GM18861 (cell line): ENCODE measurements at regions not wholly inside any gene's neighbourhood (a gene's known extent, or its start where the extent isn't known, plus 50 kb on each side); places are given as distances from the start of the nearest gene placed in this dataset.
"Not testable (repeated sequence)": the region's sequence is repeated elsewhere in the genome, so short reads cannot be mapped to it uniquely, and the experiment has no call there.

Source experiments
- ATAC-seq: cut with Tn5 transposase; IDR thresholded peaks from one replicate; pipeline ENCODE4 v1.9.1; 2021; ENCODE audit not compliant: unreplicated experiment

GRCh38 chr9:81370096-81370495 is 319.3 kb downstream of the TLE1 start:
- no peak for ATAC-seq

GRCh38 chr9:81369121-81369520 is 320.2 kb downstream of the TLE1 start:
- ATAC-seq, result no peak

- no peak for ATAC-seq
Measured at GRCh38 chr9:81363916-81364480, 325.3 kb downstream of the TLE1 start.

GRCh38 chr9:81361296-81361695 is 328.1 kb downstream of the TLE1 start:
- no peak for ATAC-seq

- ATAC-seq, result no peak
Measured at GRCh38 chr9:81351166-81351565, 338.2 kb downstream of the TLE1 start.

GRCh38 chr9:81344366-81344765 is 345.0 kb downstream of the TLE1 start:
- no peak for ATAC-seq

GRCh38 chr9:81335879-81336421 is 353.4 kb downstream of the TLE1 start:
- ATAC-seq, result no peak

- ATAC-seq, result no peak
Measured at GRCh38 chr9:81321551-81321950, 367.8 kb downstream of the TLE1 start.

GRCh38 chr9:81320909-81321482 is 368.4 kb downstream of the TLE1 start:
- no peak for ATAC-seq

GRCh38 chr9:81318571-81318970 is 370.8 kb downstream of the TLE1 start:
- ATAC-seq, result no peak

- no peak for ATAC-seq
Measured at GRCh38 chr9:81317939-81318338, 371.4 kb downstream of the TLE1 start.

GRCh38 chr9:81317223-81317622 is 372.1 kb downstream of the TLE1 start:
- ATAC-seq, result no peak

GRCh38 chr9:81314490-81314889 is 374.9 kb downstream of the TLE1 start:
- no peak for ATAC-seq

GRCh38 chr9:81313877-81314276 is 375.5 kb downstream of the TLE1 start:
- ATAC-seq, result no peak

- ATAC-seq, result no peak
Measured at GRCh38 chr9:81312346-81312745, 377.0 kb downstream of the TLE1 start.

GRCh38 chr9:81308404-81308803 is 380.9 kb downstream of the TLE1 start:
- no peak for ATAC-seq

GRCh38 chr9:81307791-81308190 is 381.6 kb downstream of the TLE1 start:
- ATAC-seq, result not testable (repeated sequence)

GRCh38 chr9:81305561-81306182 is 383.7 kb downstream of the TLE1 start:
- no peak for ATAC-seq

GRCh38 chr9:81303658-81304057 is 385.7 kb downstream of the TLE1 start:
- no peak for ATAC-seq

- ATAC-seq, result no peak
Measured at GRCh38 chr9:81293651-81294050, 395.7 kb downstream of the TLE1 start.

- ATAC-seq, result no peak
Measured at GRCh38 chr9:81292056-81292805, 397.1 kb downstream of the TLE1 start.

- no peak for ATAC-seq
Measured at GRCh38 chr9:81289622-81290021, 399.7 kb downstream of the TLE1 start.
